ENCODE measurements at regions not wholly inside any gene's neighbourhood (a gene's known extent, or its start where the extent isn't known, plus 50 kb on each side); places are given as distances from the start of the nearest gene placed in this dataset.

DNA sequence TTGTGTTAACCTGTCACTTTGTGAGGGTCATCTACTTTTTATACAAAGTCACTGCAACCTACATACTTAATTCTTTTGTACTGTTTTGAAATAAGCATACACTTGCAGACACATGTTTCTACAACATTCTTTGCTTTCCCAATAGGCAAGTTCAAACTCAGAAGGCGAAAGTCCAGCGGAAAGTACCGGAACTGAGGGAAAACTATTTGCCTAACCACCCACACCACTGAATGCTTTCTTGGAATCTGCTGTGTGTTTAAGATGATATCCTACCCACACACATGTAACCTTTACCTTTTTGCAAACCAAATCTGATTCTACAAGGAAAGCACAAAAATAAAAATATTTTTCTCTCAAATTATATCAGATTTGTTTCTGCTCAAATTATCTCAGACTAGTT is 139.4 kb upstream of the AGR3 start:
- Histone ChIP-seq H2AFZ (ENCODE audit: low read depth, low read length, poor library complexity, severe bottlenecking) (no peak overlapping the region), H3K4me2 (ENCODE audit: low read length) (no peak overlapping the region), H3K4me3 (replicated peaks in 1 of 2; ENCODE audit: low read depth in 1 of 2, low read length in 2 of 2) (no peak overlapping the region), H3K27me3 (ENCODE audit: insufficient read depth, low read length) (no peaks in the 10 kb centered on the region), H3K9ac (ENCODE audit: low read length) (no peak overlapping the region), H3K4me1 (ENCODE audit: control insufficient read depth in 1 of 2, insufficient read depth in 2 of 2, low read length in 2 of 2) (no peaks in the 10 kb centered on the region), H4K20me1 (ENCODE audit: insufficient read depth) (no peaks in the 10 kb centered on the region), H3K79me2 (ENCODE audit: insufficient read depth, low read length) (no peaks in the 10 kb centered on the region), H3K9me3 (ENCODE audit: control insufficient read depth in 1 of 2, insufficient read depth in 1 of 2, low read depth in 1 of 2, low read length in 2 of 2) (no peaks in the 10 kb centered on the region), H3K9me2 (ENCODE audit: insufficient read depth) (no peaks in the 10 kb centered on the region), H3K27ac (ENCODE audit: low read depth, low read length) (no peak overlapping the region), H3K36me3 (ENCODE audit: control insufficient read depth in 1 of 2, insufficient read depth in 2 of 2, low read length in 2 of 2) (no peaks in the 10 kb centered on the region)
- ATAC-seq (no peak), DNase-seq (ENCODE audit: low read depth, low spot score) (no peak)
- ChIA-PET CTCF (no interaction called here), POLR2A (no interaction called here), RAD21 (ENCODE audit: low non-redundant PET in 1 of 2, low total read pairs in 2 of 2, uncharacterized antibody in 2 of 2, unreplicated experiment in 2 of 2) (no interaction called here)
- TF ChIP-seq CBX3 (IDR thresholded peaks at IDR 0.05; ENCODE audit: low read depth) = no peak
- TF ChIP-seq TCF7L2 (IDR thresholded peaks at IDR 0.05; ENCODE audit: borderline replicate concordance, extremely low read depth, insufficient read depth, insufficient read length) = no peak
- TF ChIP-seq ELF1 (IDR thresholded peaks at IDR 0.05; ENCODE audit: borderline replicate concordance, low read depth) = no peak
- TF ChIP-seq POLR2A (IDR thresholded peaks at IDR 0.05; ENCODE audit: borderline replicate concordance, extremely low read depth, insufficient read depth, insufficient read length) = no peak
- TF ChIP-seq POLR2AphosphoS5 (IDR thresholded peaks at IDR 0.05; ENCODE audit: low read depth, low read length) = no peak
- TF ChIP-seq, protein P1, sequence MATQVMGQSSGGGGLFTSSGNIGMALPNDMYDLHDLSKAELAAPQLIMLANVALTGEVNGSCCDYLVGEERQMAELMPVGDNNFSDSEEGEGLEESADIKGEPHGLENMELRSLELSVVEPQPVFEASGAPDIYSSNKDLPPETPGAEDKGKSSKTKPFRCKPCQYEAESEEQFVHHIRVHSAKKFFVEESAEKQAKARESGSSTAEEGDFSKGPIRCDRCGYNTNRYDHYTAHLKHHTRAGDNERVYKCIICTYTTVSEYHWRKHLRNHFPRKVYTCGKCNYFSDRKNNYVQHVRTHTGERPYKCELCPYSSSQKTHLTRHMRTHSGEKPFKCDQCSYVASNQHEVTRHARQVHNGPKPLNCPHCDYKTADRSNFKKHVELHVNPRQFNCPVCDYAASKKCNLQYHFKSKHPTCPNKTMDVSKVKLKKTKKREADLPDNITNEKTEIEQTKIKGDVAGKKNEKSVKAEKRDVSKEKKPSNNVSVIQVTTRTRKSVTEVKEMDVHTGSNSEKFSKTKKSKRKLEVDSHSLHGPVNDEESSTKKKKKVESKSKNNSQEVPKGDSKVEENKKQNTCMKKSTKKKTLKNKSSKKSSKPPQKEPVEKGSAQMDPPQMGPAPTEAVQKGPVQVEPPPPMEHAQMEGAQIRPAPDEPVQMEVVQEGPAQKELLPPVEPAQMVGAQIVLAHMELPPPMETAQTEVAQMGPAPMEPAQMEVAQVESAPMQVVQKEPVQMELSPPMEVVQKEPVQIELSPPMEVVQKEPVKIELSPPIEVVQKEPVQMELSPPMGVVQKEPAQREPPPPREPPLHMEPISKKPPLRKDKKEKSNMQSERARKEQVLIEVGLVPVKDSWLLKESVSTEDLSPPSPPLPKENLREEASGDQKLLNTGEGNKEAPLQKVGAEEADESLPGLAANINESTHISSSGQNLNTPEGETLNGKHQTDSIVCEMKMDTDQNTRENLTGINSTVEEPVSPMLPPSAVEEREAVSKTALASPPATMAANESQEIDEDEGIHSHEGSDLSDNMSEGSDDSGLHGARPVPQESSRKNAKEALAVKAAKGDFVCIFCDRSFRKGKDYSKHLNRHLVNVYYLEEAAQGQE (IDR thresholded peaks at IDR 0.05; ENCODE audit: low read depth) = no peak
- TF ChIP-seq RAD21 (IDR thresholded peaks at IDR 0.05; ENCODE audit: low read depth) = no peak
- BruUV-seq (replicated peaks) = no TSS peak
- intact Hi-C loops (cut with micrococcal nuclease) = no loop called here

DNA sequence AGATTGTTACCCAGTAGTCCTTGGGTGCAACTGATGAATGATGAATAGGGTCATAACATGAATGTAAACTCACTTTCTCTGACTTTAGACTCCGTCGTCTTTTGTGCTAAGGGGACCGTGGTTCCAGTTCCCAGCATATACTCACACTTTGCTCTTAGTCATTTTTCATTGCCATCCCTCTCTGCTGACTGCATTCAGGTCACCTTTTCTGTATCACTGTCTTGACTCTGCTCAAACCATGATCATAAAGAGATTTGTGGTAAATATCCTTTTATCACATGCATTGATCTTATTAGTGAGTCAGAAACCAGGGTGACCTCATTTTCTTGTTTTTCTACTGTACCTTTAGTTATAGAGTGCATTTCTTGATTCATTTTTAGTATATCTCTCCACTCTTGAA is 141.1 kb upstream of the AGR3 start:
- no peak for ATAC-seq
- intact Hi-C loops (cut with micrococcal nuclease) = no loop called here
- no peaks in the 10 kb centered on the region for H3K36me3 ChIP-seq (ENCODE audit: control insufficient read depth in 1 of 2, insufficient read depth in 2 of 2, low read length in 2 of 2)
- CTCF ChIA-PET = no interaction called here
- H3K9me3 ChIP-seq (ENCODE audit: control insufficient read depth in 1 of 2, insufficient read depth in 1 of 2, low read depth in 1 of 2, low read length in 2 of 2) = no peaks in the 10 kb centered on the region
- TF ChIP-seq SRF (IDR thresholded peaks at IDR 0.05; ENCODE audit: low read depth) (no peak), TCF7L2 (IDR thresholded peaks at IDR 0.05; ENCODE audit: borderline replicate concordance, extremely low read depth, insufficient read depth, insufficient read length) (no peak), POLR2AphosphoS5 (IDR thresholded peaks at IDR 0.05; ENCODE audit: low read depth, low read length) (no peak)
- TF ChIP-seq, protein P2, sequence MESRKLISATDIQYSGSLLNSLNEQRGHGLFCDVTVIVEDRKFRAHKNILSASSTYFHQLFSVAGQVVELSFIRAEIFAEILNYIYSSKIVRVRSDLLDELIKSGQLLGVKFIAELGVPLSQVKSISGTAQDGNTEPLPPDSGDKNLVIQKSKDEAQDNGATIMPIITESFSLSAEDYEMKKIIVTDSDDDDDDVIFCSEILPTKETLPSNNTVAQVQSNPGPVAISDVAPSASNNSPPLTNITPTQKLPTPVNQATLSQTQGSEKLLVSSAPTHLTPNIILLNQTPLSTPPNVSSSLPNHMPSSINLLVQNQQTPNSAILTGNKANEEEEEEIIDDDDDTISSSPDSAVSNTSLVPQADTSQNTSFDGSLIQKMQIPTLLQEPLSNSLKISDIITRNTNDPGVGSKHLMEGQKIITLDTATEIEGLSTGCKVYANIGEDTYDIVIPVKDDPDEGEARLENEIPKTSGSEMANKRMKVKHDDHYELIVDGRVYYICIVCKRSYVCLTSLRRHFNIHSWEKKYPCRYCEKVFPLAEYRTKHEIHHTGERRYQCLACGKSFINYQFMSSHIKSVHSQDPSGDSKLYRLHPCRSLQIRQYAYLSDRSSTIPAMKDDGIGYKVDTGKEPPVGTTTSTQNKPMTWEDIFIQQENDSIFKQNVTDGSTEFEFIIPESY (IDR thresholded peaks at IDR 0.05; ENCODE audit: extremely low read depth, insufficient replicate concordance, low read length) = no peak
- TF ChIP-seq, protein P3, sequence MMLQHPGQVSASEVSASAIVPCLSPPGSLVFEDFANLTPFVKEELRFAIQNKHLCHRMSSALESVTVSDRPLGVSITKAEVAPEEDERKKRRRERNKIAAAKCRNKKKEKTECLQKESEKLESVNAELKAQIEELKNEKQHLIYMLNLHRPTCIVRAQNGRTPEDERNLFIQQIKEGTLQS (IDR thresholded peaks at IDR 0.05) = no peak
- no peak overlapping the region for H2AFZ ChIP-seq (ENCODE audit: low read depth, low read length, poor library complexity, severe bottlenecking)
- RAD21 ChIA-PET (ENCODE audit: low non-redundant PET in 1 of 2, low total read pairs in 2 of 2, uncharacterized antibody in 2 of 2, unreplicated experiment in 2 of 2) = no interaction called here
- H3K79me2 ChIP-seq (ENCODE audit: insufficient read depth, low read length) = no peaks in the 10 kb centered on the region
- H3K4me1 ChIP-seq (ENCODE audit: control insufficient read depth in 1 of 2, insufficient read depth in 2 of 2, low read length in 2 of 2) = no peaks in the 10 kb centered on the region
- POLR2A ChIA-PET = no interaction called here
- no peaks in the 10 kb centered on the region for H3K9me2 ChIP-seq (ENCODE audit: insufficient read depth)
- no peak overlapping the region for H3K4me3 ChIP-seq (replicated peaks in 1 of 2; ENCODE audit: low read depth in 1 of 2, low read length in 2 of 2)
- no TSS peak for BruUV-seq (replicated peaks)
- no peak overlapping the region for H3K4me2 ChIP-seq (ENCODE audit: low read length)
- no peak for DNase-seq (ENCODE audit: low read depth, low spot score)
- H3K9ac ChIP-seq (ENCODE audit: low read length) = no peak overlapping the region
- no peaks in the 10 kb centered on the region for H3K27me3 ChIP-seq (ENCODE audit: insufficient read depth, low read length)
- no peaks in the 10 kb centered on the region for H4K20me1 ChIP-seq (ENCODE audit: insufficient read depth)
- no peak overlapping the region for H3K27ac ChIP-seq (ENCODE audit: low read depth, low read length)

Measured in HCT116 (cell line).